GM12878 (cell line): ENCODE measurements at regions not wholly inside any gene's neighbourhood (a gene's known extent, or its start where the extent isn't known, plus 50 kb on each side); places are given as distances from the start of the nearest gene placed in this dataset.
A peak's percentile ranks its signal among the peaks of the same experiment; 100 is the strongest.

Experiments
- ATAC-seq: fragments of 200-7000 bp; cut with Tn5 transposase; 3 replicates; pipeline ENCODE4 v1.9.1; 2020; ENCODE audit warnings: mild to moderate bottlenecking, moderate library complexity
- BruUV-seq: library from RNA; stranded (reverse); fragments of 400-500 nt; replicated peaks from 2 replicates; lab custom pipeline; 2021; lab: Mats Ljungman, UMichigan
- CTCF ChIA-PET: fragments of 300-600 bp; sonication (Branson Sonifier 250); formaldehyde crosslinking; extraction: SDS; loops from one replicate; lab custom pipeline; 2021; ENCODE audit warnings: inconsistent platforms; lab: Yijun Ruan, JAX
- POLR2A ChIA-PET: fragments of 350-600 bp; formaldehyde crosslinking; extraction: SDS; loops from one replicate; lab custom pipeline; 2021; ENCODE audit warnings: inconsistent platforms; lab: Charles Lee
- RAD21 ChIA-PET: fragments of 300-600 bp; sonication (Branson Sonifier 250); formaldehyde crosslinking; loops from one replicate; lab custom pipeline; 2023; ENCODE audit warnings: antibody characterized with exemption; ENCODE audit not compliant: unreplicated experiment; lab: Charles Lee
- SMC1A ChIA-PET: fragments of 300-600 bp; sonication (Branson Sonifier 250); formaldehyde crosslinking; loops from one replicate; lab custom pipeline; 2023; ENCODE audit not compliant: unreplicated experiment, uncharacterized antibody; lab: Charles Lee
- DNase-seq: peaks from one replicate; pipeline ENCODE4 v3.0.0-alpha.2; 2011; ENCODE audit warnings: low read depth, low spot score
- FAIRE-seq: peaks from 3 replicates; lab custom pipeline; 2011; peaks lifted over from hg19 to GRCh38; lab: Jason Lieb, UNC
- H2AFZ ChIP-seq: 2 replicates; pipeline ENCODE4 v1.6.0; 2011; ENCODE audit warnings: low read depth, low read length, control low read depth; ENCODE audit not compliant: control insufficient read depth
- H3K27ac ChIP-seq: 2 replicates; pipeline ENCODE4 v1.5.1; 2011; ENCODE audit warnings: control low read depth; ENCODE audit not compliant: control insufficient read depth, insufficient read depth
- H3K27me3 ChIP-seq, 2 experiments: replicated peaks in 1 of 2; 2 replicates each; pipeline versions ENCODE4 v1.6.0 to v1.6.1; 2011; ENCODE audit warnings: low read length in 1 of 2; ENCODE audit not compliant: control insufficient read depth in 2 of 2, insufficient read depth in 2 of 2
- H3K36me3 ChIP-seq, 2 experiments: 2 replicates each; pipeline ENCODE4 v1.5.1; 2011; ENCODE audit warnings: low read length in 1 of 2; ENCODE audit not compliant: control insufficient read depth in 2 of 2, insufficient read depth in 2 of 2
- H3K4me1 ChIP-seq: 2 replicates; pipeline ENCODE4 v1.6.1; 2011; ENCODE audit warnings: mild to moderate bottlenecking, low read length, moderate library complexity, mixed read lengths; ENCODE audit not compliant: control insufficient read depth, insufficient read depth
- H3K4me2 ChIP-seq: 2 replicates; pipeline ENCODE4 v1.6.0; 2011; ENCODE audit warnings: control low read depth; ENCODE audit not compliant: control insufficient read depth, insufficient read depth
- H3K4me3 ChIP-seq: fragments of 200-600 bp; sonication (generic); 2 replicates; pipeline ENCODE4 v1.5.1; 2016
- H3K79me2 ChIP-seq: 2 replicates; pipeline ENCODE4 v1.6.0; 2011; ENCODE audit warnings: low read length; ENCODE audit not compliant: control insufficient read depth, insufficient read depth
- H3K9ac ChIP-seq: 2 replicates; pipeline ENCODE4 v1.8.0; 2011; ENCODE audit warnings: low read length, control low read depth, mixed read lengths; ENCODE audit not compliant: control insufficient read depth, insufficient read depth
- H3K9me3 ChIP-seq: replicated peaks from 3 replicates; pipeline ENCODE4 v1.5.1; 2011; ENCODE audit warnings: mild to moderate bottlenecking, low read length; ENCODE audit not compliant: control insufficient read depth, insufficient read depth
- H4K20me1 ChIP-seq: 2 replicates; pipeline ENCODE4 v1.6.0; 2011; ENCODE audit not compliant: control insufficient read depth, insufficient read depth
- CTCF ChIP-seq, 3 experiments: IDR thresholded peaks in 2 of 3; conservative IDR thresholded peaks in 1 of 3; 2 replicates each; pipeline ENCODE4 v1.5.1; 2011; ENCODE audit warnings: low read depth in 3 of 3, low read length in 3 of 3, mild to moderate bottlenecking in 3 of 3, control low read depth in 2 of 3, moderate library complexity in 2 of 3, inconsistent platforms in 1 of 3, mixed read lengths in 1 of 3; ENCODE audit not compliant: control insufficient read depth in 2 of 3, insufficient read depth in 1 of 3; ENCODE audit errors: extremely low read depth in 1 of 3
- IRF4 ChIP-seq: IDR thresholded peaks from 2 replicates; pipeline ENCODE4 v1.6.1; 2011; ENCODE audit warnings: low read depth, low read length
- PKNOX1 ChIP-seq: fragments of 450-650 bp; IDR thresholded peaks from 2 replicates; pipeline ENCODE4 v1.6.1; 2016; ENCODE audit warnings: mild to moderate bottlenecking
- WGBS: methylation state at CpG from one replicate; pipeline ENCODE4 v1.1.6; 2016; ENCODE audit warnings: low lambda C conversion rate; ENCODE audit not compliant: insufficient replicate concordance, insufficient coverage; ENCODE audit errors: missing lambda C conversion rate; 5-methylcytosine and 5-hydroxymethylcytosine counted together
- in situ Hi-C: fragments of 300-500 bp; cut with MboI; formaldehyde crosslinking; loops from 9 replicates; pipeline ENCODE4 v1.14.3; 2018; ENCODE audit warnings: mixed read lengths
- intact Hi-C: fragments of 100-400 bp; cut with micrococcal nuclease; formaldehyde crosslinking; loops from one replicate; pipeline ENCODE4 v1.14.2; 2022; ENCODE audit not compliant: unreplicated experiment

GRCh38 chr6:149254253-149254652 is 63.3 kb upstream of the TAB2 start:
- ChIA-PET SMC1A (interaction anchor here (0.8 to 0.9 kb wide), 3 partner anchors 16 to 143 kb away, joined by 3 to 4 read pairs (median 3); no protein-coding TSS in a partner anchor), POLR2A (interaction anchor here (0.6 kb wide), 1 partner anchor 346 kb away, joined by 4 read pairs; no protein-coding TSS in a partner anchor), RAD21 (no interaction called here), CTCF (no interaction called here)
- WGBS: 63% methylated on average over 2 of the region's 2 CpGs
- intact Hi-C loops (no loop called here), in situ Hi-C loops (no loop called here)
- H4K20me1 ChIP-seq: no peaks in the 10 kb centered on the region
- no peak overlapping the region for H3K27ac ChIP-seq
- no TSS peak for BruUV-seq
- no peaks in the 10 kb centered on the region for H3K79me2 ChIP-seq
- ATAC-seq (no peak), FAIRE-seq (no peak), DNase-seq (no peak)
- peaks cover 3% of the 10 kb centered on the region for H3K4me1 ChIP-seq
- TF ChIP-seq PKNOX1: peak; percentile 23; the same call in 1 of the 2 replicates
- no peak for TF ChIP-seq CTCF (IDR thresholded peaks at IDR 0.05 in 2 of 3, conservative IDR thresholded peaks at IDR 0.05 in 1 of 3; ENCODE audit: control insufficient read depth in 2 of 3, extremely low read depth in 1 of 3, insufficient read depth in 1 of 3, low read depth in 3 of 3, low read length in 3 of 3)
- TF ChIP-seq IRF4: no peak
- no peak overlapping the region for H3K9ac ChIP-seq
- no peaks in the 10 kb centered on the region for H3K36me3 ChIP-seq
- H3K4me3 ChIP-seq: no peak overlapping the region
- no peaks in the 10 kb centered on the region for H3K9me3 ChIP-seq
- H3K4me2 ChIP-seq: no peak overlapping the region
- H3K27me3 ChIP-seq: no peaks in the 10 kb centered on the region
- H2AFZ ChIP-seq: no peak overlapping the region
